AG04450 (cell line): ENCODE measurements at regions not wholly inside any gene's neighbourhood (a gene's known extent, or its start where the extent isn't known, plus 50 kb on each side); places are given as distances from the start of the nearest gene placed in this dataset.
"Not testable (repeated sequence)": the region's sequence is repeated elsewhere in the genome, so short reads cannot be mapped to it uniquely, and the experiment has no call there.

Experiments
- CTCF ChIA-PET: fragments of 300-600, 350-600 bp; formaldehyde crosslinking; extraction: SDS; loops from one replicate; lab custom pipeline; 2022; ENCODE audit warnings: antibody characterized with exemption, inconsistent platforms; lab: Charles Lee
- POLR2A ChIA-PET: fragments of 350-600 bp; formaldehyde crosslinking; extraction: SDS; loops from one replicate; lab custom pipeline; 2021; ENCODE audit warnings: antibody characterized with exemption, inconsistent platforms; lab: Yijun Ruan, JAX
- DNase-seq: peaks from one replicate; pipeline ENCODE4 v3.0.0-alpha.2; 2011; ENCODE audit warnings: low read depth, low spot score
- H3K27ac ChIP-seq: one replicate; pipeline ENCODE4 v1.5.1; 2012; ENCODE audit warnings: low read depth, low read length, control low read depth
- H3K27me3 ChIP-seq: one replicate; pipeline ENCODE4 v1.6.0; 2012; ENCODE audit warnings: low read length; ENCODE audit not compliant: control insufficient read depth, insufficient read depth
- H3K4me3 ChIP-seq: 2 replicates; pipeline ENCODE4 v1.5.1; 2011; ENCODE audit warnings: mild to moderate bottlenecking, low read depth, low read length, control low read depth
- H3K9me3 ChIP-seq: 2 replicates; pipeline ENCODE4 v1.5.1; 2012; ENCODE audit warnings: low read length; ENCODE audit not compliant: control insufficient read depth, insufficient read depth
- CTCF ChIP-seq: IDR thresholded peaks from 2 replicates; pipeline ENCODE4 v1.5.1; 2011; ENCODE audit warnings: low read depth, low read length, control low read depth, inconsistent platforms

- ChIA-PET CTCF (interaction anchor here (0.9 kb wide), 1 partner anchor 43 kb away, joined by 3 read pairs; no protein-coding TSS in a partner anchor), POLR2A (no interaction called here)
- Histone ChIP-seq H3K4me3 (no peak overlapping the region), H3K27ac (no peak overlapping the region), H3K27me3 (peaks cover 26% of the 10 kb centered on the region), H3K9me3 (no peaks in the 10 kb centered on the region; the same call in 1 of the 2 replicates)
- no peak for TF ChIP-seq CTCF
- no peak for DNase-seq
These were observed 77.6 kb downstream of the SETD4 start for GRCh38 chr21:35982717-35983116.

- no peak for TF ChIP-seq CTCF
- DNase-seq, result no peak
- POLR2A ChIA-PET, result no interaction called here
- peaks cover 24% of the 10 kb centered on the region for H3K27me3 ChIP-seq
- H3K27ac ChIP-seq, result no peak overlapping the region
- CTCF ChIA-PET, result no interaction called here
- H3K4me3 ChIP-seq, result no peak overlapping the region
- H3K9me3 ChIP-seq, result no peaks in the 10 kb centered on the region; the same call in 1 of the 2 replicates
These were observed 78.7 kb downstream of the SETD4 start for GRCh38 chr21:35981514-35982070.

GRCh38 chr21:35980821-35981220 is 79.5 kb downstream of the SETD4 start:
- TF ChIP-seq CTCF, result no peak
- DNase-seq, result no peak
- Histone ChIP-seq H3K27ac (no peak overlapping the region), H3K9me3 (no peaks in the 10 kb centered on the region; the same call in 1 of the 2 replicates), H3K27me3 (peaks cover 24% of the 10 kb centered on the region), H3K4me3 (no peak overlapping the region)
- POLR2A ChIA-PET, result no interaction called here
- CTCF ChIA-PET, result no interaction called here

GRCh38 chr21:35977860-35978259 is 82.5 kb downstream of the SETD4 start:
- H3K9me3 ChIP-seq, POLR2A ChIA-PET, CTCF ChIA-PET, DNase-seq, H3K4me3 ChIP-seq, H3K27ac ChIP-seq: not testable (repeated sequence)
- peaks cover 17% of the 10 kb centered on the region for H3K27me3 ChIP-seq

- TF ChIP-seq CTCF, result no peak
- ChIA-PET CTCF (no interaction called here), POLR2A (no interaction called here)
- peaks cover 14% of the 10 kb centered on the region for H3K27me3 ChIP-seq
- H3K9me3 ChIP-seq, result no peaks in the 10 kb centered on the region; the same call in 1 of the 2 replicates
- H3K4me3 ChIP-seq, result no peak overlapping the region
- no peak for DNase-seq
- H3K27ac ChIP-seq, result no peak overlapping the region
These were observed 83.4 kb downstream of the SETD4 start for GRCh38 chr21:35976929-35977328.

- DNase-seq, result no peak
- POLR2A ChIA-PET, result no interaction called here
- H3K27me3 ChIP-seq, result peaks cover 10% of the 10 kb centered on the region
- H3K27ac ChIP-seq, result no peak overlapping the region
- no peak overlapping the region for H3K4me3 ChIP-seq
- H3K9me3 ChIP-seq, result no peaks in the 10 kb centered on the region; the same call in 1 of the 2 replicates
- TF ChIP-seq CTCF, result no peak
- CTCF ChIA-PET, result no interaction called here
These were observed 83.8 kb downstream of the SETD4 start for GRCh38 chr21:35976481-35976880.
